ENCODE measurements at regions not wholly inside any gene's neighbourhood (a gene's known extent, or its start where the extent isn't known, plus 50 kb on each side); places are given as distances from the start of the nearest gene placed in this dataset.

DNA sequence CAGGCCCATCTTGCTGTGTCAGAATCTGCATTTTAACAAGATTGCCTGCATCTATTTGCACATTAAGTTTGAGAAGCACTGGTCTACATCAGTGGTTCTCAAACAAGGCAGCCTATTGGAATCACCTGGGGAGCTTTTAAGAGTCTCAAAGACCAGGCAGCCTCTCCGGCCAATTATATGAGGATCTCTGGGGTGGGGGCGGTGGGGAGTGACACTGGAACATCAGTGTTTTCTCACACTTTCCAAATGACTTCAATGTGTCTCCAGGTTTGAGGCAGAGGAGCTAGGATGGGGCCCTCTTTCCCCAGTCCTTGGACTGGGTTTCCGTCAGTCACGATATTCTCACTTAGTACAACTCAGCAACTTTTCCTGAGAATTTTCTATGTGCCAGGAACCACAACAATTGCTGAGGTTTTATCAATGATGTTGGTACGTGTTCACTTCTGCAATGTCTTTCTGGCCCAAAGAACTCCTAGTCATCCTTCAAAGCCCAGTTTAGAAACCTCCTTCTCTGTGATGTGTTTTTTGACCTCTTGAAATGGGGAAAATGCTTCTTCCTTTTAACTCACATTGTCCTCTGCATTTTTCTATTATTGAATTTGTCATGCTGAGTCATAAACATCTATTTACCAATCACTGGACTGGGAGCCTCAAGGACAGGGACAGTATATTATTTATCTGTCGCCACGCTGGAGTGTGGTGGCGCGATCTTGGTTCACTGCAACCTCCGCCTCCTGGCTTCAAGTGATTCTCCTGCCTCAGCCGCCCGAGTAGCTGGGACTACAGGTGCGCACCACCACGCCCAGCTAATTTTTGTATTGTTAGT, 130.9 kb downstream of the MYCN start:
- no peak overlapping the region for H3K4me3 Mint-ChIP-seq
- no peak for DNase-seq
- no peak overlapping the region for H3K27ac Mint-ChIP-seq
- H3K9me3 Mint-ChIP-seq = no peaks in the 10 kb centered on the region
- H3K27me3 Mint-ChIP-seq (ENCODE audit: low read depth, poor library complexity) = no peaks in the 10 kb centered on the region
- no peak for TF ChIP-seq CTCF (IDR thresholded peaks at IDR 0.05)
- peaks cover 46% of the 10 kb centered on the region for H3K4me1 Mint-ChIP-seq
- H3K36me3 Mint-ChIP-seq (ENCODE audit: low read depth) = no peaks in the 10 kb centered on the region

GRCh38 chr2:16070648-16070971, 130.3 kb downstream of the MYCN start:
- Mint-ChIP-seq H3K27ac (peak overlapping the region; percentile 94), H3K4me3 (no peak overlapping the region), H3K4me1 (peaks cover 51% of the 10 kb centered on the region), H3K27me3 (ENCODE audit: low read depth, poor library complexity) (no peaks in the 10 kb centered on the region), H3K9me3 (no peaks in the 10 kb centered on the region), H3K36me3 (ENCODE audit: low read depth) (no peaks in the 10 kb centered on the region)
- TF ChIP-seq CTCF (IDR thresholded peaks at IDR 0.05) = no peak
- no peak for DNase-seq

GRCh38 chr2:16069933-16070647, 129.7 kb downstream of the MYCN start:
- peaks cover under 1% of the 10 kb centered on the region for H3K9me3 Mint-ChIP-seq
- no peaks in the 10 kb centered on the region for H3K27me3 Mint-ChIP-seq (ENCODE audit: low read depth, poor library complexity)
- no peak for TF ChIP-seq CTCF (IDR thresholded peaks at IDR 0.05)
- no peak for DNase-seq
- H3K36me3 Mint-ChIP-seq (ENCODE audit: low read depth) = no peaks in the 10 kb centered on the region
- peaks cover 51% of the 10 kb centered on the region for H3K4me1 Mint-ChIP-seq
- H3K4me3 Mint-ChIP-seq = no peak overlapping the region
- H3K27ac Mint-ChIP-seq = peak overlapping the region; percentile 94

GRCh38 chr2:16069663-16069932, 129.2 kb downstream of the MYCN start:
- H3K4me1 Mint-ChIP-seq = peaks cover 51% of the 10 kb centered on the region
- no peak for TF ChIP-seq CTCF (IDR thresholded peaks at IDR 0.05)
- H3K36me3 Mint-ChIP-seq (ENCODE audit: low read depth) = no peaks in the 10 kb centered on the region
- H3K27ac Mint-ChIP-seq = peak overlapping the region; percentile 94
- H3K27me3 Mint-ChIP-seq (ENCODE audit: low read depth, poor library complexity) = no peaks in the 10 kb centered on the region
- H3K9me3 Mint-ChIP-seq = peaks cover 5% of the 10 kb centered on the region
- DNase-seq = no peak
- H3K4me3 Mint-ChIP-seq = no peak overlapping the region

DNA sequence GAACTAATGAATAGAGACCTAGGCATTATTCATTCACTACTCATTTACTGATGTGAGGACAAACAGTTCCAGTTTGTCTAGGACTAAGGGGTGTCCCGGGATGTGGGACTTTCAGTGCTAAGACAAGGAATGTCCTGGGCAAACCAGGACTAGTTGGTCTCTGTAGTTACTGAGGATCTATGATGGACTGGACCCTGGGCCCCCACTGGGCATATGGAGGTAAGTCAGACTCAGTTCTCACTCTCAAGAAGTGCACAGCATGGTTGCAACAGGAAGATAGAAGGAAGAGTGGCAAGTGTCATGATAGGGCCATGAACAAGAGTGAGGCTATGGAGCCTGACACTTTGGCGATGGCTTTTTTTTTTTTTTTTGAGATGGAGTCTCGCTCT, 128.2 kb downstream of the MYCN start:
- H3K4me3 Mint-ChIP-seq = peak overlapping the region; percentile 24
- DNase-seq = no peak

More for the DNA sequence above, 128.2 kb downstream of the MYCN start:
- Mint-ChIP-seq H3K27me3 (ENCODE audit: low read depth, poor library complexity) (peaks cover 3% of the 10 kb centered on the region), H3K27ac (no peak overlapping the region), H3K4me1 (peaks cover 51% of the 10 kb centered on the region), H3K9me3 (peaks cover 16% of the 10 kb centered on the region), H3K36me3 (ENCODE audit: low read depth) (peaks cover 7% of the 10 kb centered on the region)
- no peak for TF ChIP-seq CTCF (IDR thresholded peaks at IDR 0.05)

Data from nephron progenitor cell (in vitro differentiated cells).